ENCODE measurements at regions not wholly inside any gene's neighbourhood (a gene's known extent, or its start where the extent isn't known, plus 50 kb on each side); places are given as distances from the start of the nearest gene placed in this dataset.

GRCh38 chr5:56419667-56420066, 186.5 kb upstream of the ANKRD55 start:
- TF ChIP-seq YY1 (IDR thresholded peaks at IDR 0.05; ENCODE audit: insufficient read depth, insufficient read length): no peak
- TF ChIP-seq SUZ12 (IDR thresholded peaks at IDR 0.05; ENCODE audit: extremely low read depth, insufficient read depth, insufficient read length): no peak
- TF ChIP-seq ZNF274 (IDR thresholded peaks at IDR 0.05; ENCODE audit: low read depth, low read length): no peak

Measured in NT2/D1 (cell line).